Sciatic nerve (tissue), 2 donors: ENCODE measurements at regions not wholly inside any gene's neighbourhood (a gene's known extent, or its start where the extent isn't known, plus 50 kb on each side); places are given as distances from the start of the nearest gene placed in this dataset.
A peak's percentile ranks its signal among the peaks of the same experiment; 100 is the strongest.
"Not testable (repeated sequence)": the region's sequence is repeated elsewhere in the genome, so short reads cannot be mapped to it uniquely, and the experiment has no call there.

ENCODE experiments used
- ATAC-seq: fragments of 200-7000 bp; cut with Tn5 transposase; one replicate; pipeline ENCODE4 v1.9.1; 2020; ENCODE audit warnings: mild to moderate bottlenecking, moderate library complexity
- DNase-seq: peaks from one replicate; pipeline ENCODE4 v3.0.0-alpha.2; 2020; ENCODE audit warnings: low spot score
- intact Hi-C: fragments of 100-400 bp; cut with DNase I; formaldehyde crosslinking; loops from one replicate; pipeline ENCODE4 v1.14.2; 2022
- donor health status: DM: no; HTN: no; CAD: no.
- donor health status: DM: no; HTN: no; CAD: no.

DNA sequence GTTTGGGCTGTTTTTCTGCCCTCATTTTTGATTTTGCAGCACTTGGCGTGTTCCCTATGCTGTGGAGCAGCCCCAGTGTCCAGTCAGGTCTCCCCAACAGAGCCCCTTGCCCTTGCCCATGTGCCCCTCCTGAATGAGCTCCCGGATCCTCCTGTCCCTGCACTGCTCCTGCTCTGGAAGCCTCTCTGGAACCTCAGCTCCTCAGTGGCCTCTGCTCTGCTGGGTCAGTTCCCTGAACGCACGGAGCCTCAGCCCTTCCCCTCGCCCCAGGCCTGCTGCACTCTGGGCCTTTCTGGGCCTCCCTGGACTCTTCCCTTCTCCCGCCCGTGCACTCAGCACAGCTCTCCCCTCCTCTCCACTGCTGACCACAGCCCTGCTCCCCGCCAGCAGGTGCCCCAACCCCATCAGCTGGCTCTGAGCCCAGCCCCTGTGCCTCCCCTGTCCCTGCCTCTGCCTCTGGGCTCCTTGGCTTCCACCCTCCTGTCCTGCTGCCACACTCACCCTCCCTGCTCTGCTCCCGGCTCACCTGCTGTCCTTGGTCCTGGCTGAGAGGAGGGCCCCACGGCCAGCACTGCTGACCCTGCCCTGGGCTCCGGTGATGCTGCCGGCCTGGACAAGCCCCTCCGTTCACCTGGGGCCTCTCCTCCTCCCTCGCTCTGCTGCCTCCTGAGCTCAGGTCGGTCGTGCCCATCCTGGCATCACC, 220.6 kb downstream of the TMEM121 start:
- intact Hi-C loops, DNase-seq, ATAC-seq: not testable (repeated sequence)

GRCh38 chr14:105747503-105748203, 221.3 kb downstream of the TMEM121 start:
- DNase-seq, intact Hi-C loops, ATAC-seq: not testable (repeated sequence)

GRCh38 chr14:105748204-105748578, 221.8 kb downstream of the TMEM121 start:
- DNase-seq (no peak), ATAC-seq (no peak)
- intact Hi-C loops: no loop called here

DNA sequence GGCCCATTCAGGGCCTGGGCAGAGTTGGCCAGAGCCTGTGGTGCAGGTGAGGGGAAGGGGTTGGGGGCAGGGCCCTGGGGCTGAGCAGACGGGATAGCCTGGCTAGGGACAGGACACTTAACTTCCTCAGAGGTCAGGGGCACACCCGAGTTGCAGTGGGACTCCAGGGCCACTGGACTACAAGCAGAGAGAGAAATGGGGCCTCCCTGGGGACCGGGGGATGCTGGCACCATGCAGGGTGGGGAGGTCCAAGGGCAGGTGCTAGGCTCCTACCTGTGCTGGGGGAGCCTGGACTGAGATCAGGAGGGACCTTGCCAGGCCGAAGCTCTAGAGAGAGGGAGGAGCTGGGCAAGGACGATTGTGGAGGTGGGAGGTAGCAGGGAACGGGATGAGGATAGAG, 222.3 kb downstream of the TMEM121 start:
- DNase-seq, ATAC-seq, intact Hi-C loops: not testable (repeated sequence)

DNA sequence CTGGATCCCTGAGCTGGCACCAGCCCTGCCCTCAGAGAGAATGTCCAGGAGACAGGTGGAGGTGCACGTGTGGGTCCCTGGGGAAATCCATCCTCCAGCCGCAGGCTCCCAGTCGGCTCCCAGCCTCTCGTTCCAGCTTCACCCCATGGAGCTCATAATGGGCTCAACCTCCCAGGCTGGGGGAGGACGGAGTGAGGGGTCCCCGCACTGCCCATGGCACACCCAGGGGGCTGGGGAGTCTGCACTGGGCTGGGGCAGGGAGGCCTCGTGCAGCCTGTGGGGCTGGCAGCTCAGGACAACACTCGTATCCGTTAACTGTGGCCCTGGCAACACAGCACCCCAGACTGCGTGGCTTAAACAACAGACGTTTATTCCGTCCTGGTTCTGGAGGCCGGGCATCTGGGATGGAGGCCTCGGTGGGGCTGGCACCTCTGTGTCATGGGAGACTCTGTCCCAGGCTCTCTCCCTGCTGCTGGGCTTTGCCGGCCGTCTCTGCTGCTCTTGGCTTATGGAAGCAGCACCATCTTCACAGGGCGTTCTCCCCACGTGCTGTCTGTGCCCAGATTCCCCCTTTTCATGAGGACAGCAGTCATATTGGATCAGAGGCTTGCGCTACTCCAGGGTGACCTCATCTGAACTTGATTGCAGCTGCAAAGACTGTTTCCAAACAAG, 223.6 kb downstream of the TMEM121 start:
- intact Hi-C loops, DNase-seq, ATAC-seq: not testable (repeated sequence)

DNA sequence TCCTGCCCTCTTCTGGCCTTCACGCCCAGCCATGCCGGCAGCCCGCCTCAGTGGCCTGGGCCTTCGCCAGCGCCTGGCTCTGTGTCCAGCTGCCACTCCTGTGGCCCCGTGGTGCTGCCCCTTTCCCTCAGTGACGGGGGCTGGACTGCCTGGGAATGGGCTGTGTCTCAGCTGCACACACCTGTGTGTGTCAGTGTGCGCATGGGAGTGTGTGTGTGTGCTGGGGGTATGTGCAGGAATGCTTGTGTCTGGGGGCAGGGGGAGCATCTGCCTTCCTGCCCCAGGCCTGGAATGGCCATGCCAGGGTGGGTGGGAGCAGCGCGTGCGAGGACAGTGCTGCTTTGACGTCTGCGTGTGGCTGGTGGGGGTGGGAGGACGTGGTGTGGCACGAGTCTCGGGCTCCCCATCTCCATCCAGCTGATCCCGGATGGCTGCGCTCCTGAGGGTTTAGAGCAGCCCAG, 224.9 kb downstream of the TMEM121 start:
- ATAC-seq, DNase-seq, intact Hi-C loops: not testable (repeated sequence)

- not testable (repeated sequence) for DNase-seq
These were observed 226.0 kb downstream of the TMEM121 start for GRCh38 chr14:105752420-105752819.

GRCh38 chr14:105760691-105761344, 234.4 kb downstream of the TMEM121 start:
- ATAC-seq (peak; percentile 17), DNase-seq (no peak)
- intact Hi-C loops: no loop called here

More at GRCh38 chr14:105752420-105752819, 226.0 kb downstream of the TMEM121 start:
- intact Hi-C loops, ATAC-seq: not testable (repeated sequence)

- ATAC-seq, DNase-seq, intact Hi-C loops: not testable (repeated sequence)
These were observed 235.0 kb downstream of the TMEM121 start for GRCh38 chr14:105761345-105761740.

GRCh38 chr14:105761842-105762241, 235.5 kb downstream of the TMEM121 start:
- intact Hi-C loops: no loop called here
- ATAC-seq (peak; percentile 22), DNase-seq (no peak)

GRCh38 chr14:105762262-105762661, 235.9 kb downstream of the TMEM121 start:
- DNase-seq, intact Hi-C loops: not testable (repeated sequence)
- peak; percentile 42 for ATAC-seq

- ATAC-seq, DNase-seq, intact Hi-C loops: not testable (repeated sequence)
These were observed 238.0 kb downstream of the TMEM121 start for GRCh38 chr14:105764254-105764901.

GRCh38 chr14:105765072-105765825, 238.9 kb downstream of the TMEM121 start:
- ATAC-seq: not testable (repeated sequence)

DNA sequence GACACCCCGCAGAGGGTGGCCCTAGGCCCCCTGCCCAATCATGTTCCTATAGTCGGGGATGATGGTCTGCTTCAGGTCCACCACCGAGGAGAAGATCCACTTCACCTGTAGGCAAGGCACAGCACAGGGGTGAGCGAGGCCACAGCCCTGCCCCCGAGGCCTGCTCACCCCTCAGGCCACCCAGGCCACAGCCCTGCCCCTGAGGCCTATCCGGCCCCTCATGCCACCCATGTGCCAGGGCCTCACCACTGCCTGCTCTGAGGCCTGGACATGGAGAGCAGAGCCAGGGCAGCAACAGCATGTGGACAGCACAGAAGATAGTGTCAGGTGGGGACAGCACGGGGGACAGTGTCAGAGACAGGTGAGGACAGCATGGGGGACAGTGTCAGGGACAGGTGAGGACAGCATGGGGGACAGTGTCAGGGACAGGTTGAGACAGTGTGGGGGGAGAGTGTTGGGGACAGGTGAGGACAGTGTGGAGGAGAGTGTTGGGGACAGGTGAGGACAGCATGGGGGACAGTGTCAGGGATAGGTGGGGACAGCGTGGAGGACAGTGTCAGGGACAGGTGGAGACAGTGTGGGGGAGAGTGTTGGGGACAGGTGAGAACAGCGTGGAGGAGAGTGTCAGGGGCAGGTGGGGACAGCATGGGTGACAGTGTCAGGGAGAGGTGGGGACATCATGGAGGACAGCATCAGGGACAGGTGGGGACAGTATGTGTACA, 239.7 kb downstream of the TMEM121 start:
- ATAC-seq (no peak), DNase-seq (no peak)
- intact Hi-C loops: no loop called here

More at GRCh38 chr14:105765072-105765825, 238.9 kb downstream of the TMEM121 start:
- intact Hi-C loops, DNase-seq: not testable (repeated sequence)

DNA sequence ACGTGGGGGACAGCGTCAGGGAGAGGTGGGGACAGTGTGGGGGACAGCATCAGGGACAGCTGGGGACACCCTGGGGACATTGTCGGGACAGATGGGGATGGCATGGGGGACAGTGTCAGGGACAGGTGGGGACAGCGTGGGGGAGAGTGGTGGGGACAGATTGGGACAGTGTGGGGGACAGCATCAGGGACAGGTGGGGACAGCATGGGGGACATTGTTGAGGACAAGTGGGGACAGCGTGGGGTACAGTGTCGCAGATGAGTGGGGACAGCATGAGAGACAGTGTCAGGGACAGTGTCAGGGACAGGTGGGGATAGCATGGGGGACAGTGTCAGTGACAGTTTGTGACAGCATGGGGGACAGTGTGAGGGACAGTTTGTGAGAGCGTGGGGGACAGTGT, 240.9 kb downstream of the TMEM121 start:
- intact Hi-C loops: no loop called here
- no peak for DNase-seq
- ATAC-seq: no peak

GRCh38 chr14:105768039-105768438, 241.7 kb downstream of the TMEM121 start:
- ATAC-seq, intact Hi-C loops, DNase-seq: not testable (repeated sequence)

DNA sequence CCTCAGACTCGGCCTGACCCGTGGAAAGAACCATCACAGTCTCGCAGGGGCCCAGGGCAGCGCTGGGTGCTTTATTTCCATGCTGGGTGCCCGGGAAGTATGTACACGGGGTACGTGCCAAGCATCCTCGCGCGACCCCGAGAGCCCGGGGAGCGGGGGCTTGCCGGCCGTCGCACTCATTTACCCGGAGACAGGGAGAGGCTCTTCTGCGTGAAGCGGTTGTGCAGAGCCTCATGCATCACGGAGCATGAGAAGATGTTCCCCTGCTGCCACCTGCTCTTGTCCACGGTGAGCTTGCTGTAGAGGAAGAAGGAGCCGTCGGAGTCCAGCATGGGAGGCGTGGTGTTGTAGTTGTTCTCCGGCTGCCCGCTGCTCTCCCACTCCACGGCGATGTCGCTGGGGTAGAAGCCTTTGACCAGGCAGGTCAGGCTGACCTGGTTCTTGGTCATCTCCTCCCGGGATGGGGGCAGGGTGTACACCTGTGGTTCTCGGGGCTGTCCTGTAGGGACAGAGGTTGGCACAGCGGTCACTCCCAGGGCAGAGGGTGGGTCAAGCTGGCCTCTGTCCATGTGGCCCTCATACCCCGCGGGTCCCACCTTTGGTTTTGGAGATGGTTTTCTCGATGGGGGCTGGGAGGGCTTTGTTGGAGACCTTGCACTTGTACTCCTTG, 242.8 kb downstream of the TMEM121 start:
- DNase-seq, ATAC-seq, intact Hi-C loops: not testable (repeated sequence)
